SK-N-SH (cell line): ENCODE measurements at regions not wholly inside any gene's neighbourhood (a gene's known extent, or its start where the extent isn't known, plus 50 kb on each side); places are given as distances from the start of the nearest gene placed in this dataset.

Experiments used
- CTCF ChIA-PET: fragments of 300-600, 350-600 bp; formaldehyde crosslinking; extraction: SDS; loops from one replicate; lab custom pipeline; 2021; lab: Yijun Ruan, JAX
- POLR2A ChIA-PET: fragments of 350-600 bp; sonication (Branson Sonifier 250); formaldehyde crosslinking; extraction: SDS; loops from one replicate; lab custom pipeline; 2020; ENCODE audit warnings: antibody characterized with exemption, inconsistent platforms; lab: Yijun Ruan, JAX
- DNase-seq: peaks from one replicate; pipeline ENCODE4 v3.0.0; 2012
- H2AFZ ChIP-seq: fragments of 200-600 bp; sonication (generic); 2 replicates; pipeline ENCODE4 v1.8.1; 2016; ENCODE audit warnings: antibody characterized with exemption, mild to moderate bottlenecking, low read depth
- H3F3A ChIP-seq: fragments of 200-600 bp; sonication (generic); replicated peaks from 2 replicates; pipeline ENCODE3; 2016; ENCODE audit warnings: antibody characterized with exemption, mild to moderate bottlenecking; ENCODE audit not compliant: insufficient read depth
- H3K27ac ChIP-seq, 2 experiments: fragments of 200-500 bp in 1 of 2; fragments of 200-600 bp in 1 of 2; sonication (Bioruptor generic) in 1 of 2; sonication (generic), shearing (Covaris generic) in 1 of 2; 2 replicates each; pipeline versions ENCODE4 v1.5.1 to v1.6.1; 2014 to 2016; ENCODE audit warnings: low read depth in 2 of 2, inconsistent platforms in 1 of 2, low read length in 1 of 2, mild to moderate bottlenecking in 1 of 2, mixed read lengths in 1 of 2
- H3K27me3 ChIP-seq: fragments of 200-600 bp; sonication (generic), shearing (Covaris generic); 2 replicates; pipeline ENCODE4 v1.6.1; 2016; ENCODE audit warnings: mixed run types; ENCODE audit not compliant: insufficient read depth
- H3K36me3 ChIP-seq, 2 experiments: fragments of 200-500 bp in 1 of 2; fragments of 200-600 bp in 1 of 2; sonication (Bioruptor generic) in 1 of 2; sonication (generic) in 1 of 2; replicated peaks in 1 of 2; 2 replicates each; pipeline versions ENCODE3 to v1.5.1; 2014 to 2016; ENCODE audit warnings: low read length in 1 of 2, mild to moderate bottlenecking in 1 of 2; ENCODE audit not compliant: insufficient read depth in 2 of 2, control insufficient read depth in 1 of 2
- H3K4me1 ChIP-seq, 2 experiments: fragments of 200-500 bp in 1 of 2; fragments of 200-600 bp in 1 of 2; sonication (Bioruptor generic) in 1 of 2; sonication (generic), shearing (Covaris generic) in 1 of 2; 2 replicates each; pipeline versions ENCODE4 v1.5.1 to v1.6.1; 2014 to 2016; ENCODE audit warnings: low read depth in 1 of 2, low read length in 1 of 2, mixed run types in 1 of 2; ENCODE audit not compliant: insufficient read depth in 2 of 2, control insufficient read depth in 1 of 2
- H3K4me2 ChIP-seq: fragments of 200-600 bp; sonication (generic), shearing (Covaris generic); 2 replicates; pipeline ENCODE4 v1.6.1; 2017; ENCODE audit warnings: mixed run types
- H3K4me3 ChIP-seq, 2 experiments: fragments of 200-500 bp in 1 of 2; fragments of 200-600 bp in 1 of 2; sonication (Bioruptor generic) in 1 of 2; sonication (generic), shearing (Covaris generic) in 1 of 2; 2 replicates each; pipeline versions ENCODE4 v1.5.1 to v1.8.1; 2014 to 2016; ENCODE audit warnings: low read depth in 2 of 2, inconsistent platforms in 1 of 2, low read length in 1 of 2, mild to moderate bottlenecking in 1 of 2, mixed read lengths in 1 of 2, moderate library complexity in 1 of 2
- H3K79me2 ChIP-seq: fragments of 200-600 bp; sonication (generic); 2 replicates; pipeline ENCODE4 v1.8.1; 2017; ENCODE audit warnings: mild to moderate bottlenecking; ENCODE audit not compliant: insufficient read depth
- H3K9ac ChIP-seq: fragments of 200-600 bp; sonication (generic); 2 replicates; pipeline ENCODE4 v1.6.1; 2017; ENCODE audit warnings: mixed run types
- H3K9me2 ChIP-seq: fragments of 200-600 bp; sonication (generic); 2 replicates; pipeline ENCODE4 v1.6.1; 2017; ENCODE audit warnings: mixed run types
- H3K9me3 ChIP-seq: fragments of 200-600 bp; sonication (generic); 2 replicates; pipeline ENCODE4 v1.6.1; 2017; ENCODE audit warnings: mixed run types, mild to moderate bottlenecking, moderate library complexity
- H4K20me1 ChIP-seq: fragments of 200-600 bp; sonication (generic); 2 replicates; pipeline ENCODE4 v1.6.1; 2017; ENCODE audit warnings: mild to moderate bottlenecking, mixed run types; ENCODE audit not compliant: insufficient read depth
- CHD2 ChIP-seq: fragments of 150-350 bp; IDR thresholded peaks from 2 replicates; pipeline ENCODE4 v1.6.1; 2018; ENCODE audit warnings: low read length; ENCODE audit not compliant: partially characterized antibody
- ELF1 ChIP-seq: IDR thresholded peaks from 2 replicates; pipeline ENCODE4 v1.4.0; 2012
- EZH2phosphoT487 ChIP-seq: fragments of 200-600 bp; sonication (generic); IDR thresholded peaks from 2 replicates; pipeline ENCODE4 v1.6.1; 2017; ENCODE audit warnings: low read depth, mixed run types, mild to moderate bottlenecking, antibody characterized with exemption, moderate library complexity, borderline replicate concordance
- FOXM1 ChIP-seq: IDR thresholded peaks from 2 replicates; pipeline ENCODE4 v1.4.0; 2012; ENCODE audit warnings: low read depth, mild to moderate bottlenecking
- GABPA ChIP-seq: IDR thresholded peaks from 2 replicates; pipeline ENCODE4 v1.4.0; 2012; ENCODE audit warnings: low read depth, mild to moderate bottlenecking
- GATA2 ChIP-seq: sonication (generic); formaldehyde crosslinking; IDR thresholded peaks from 2 replicates; pipeline ENCODE4 v1.5.0; 2020; ENCODE audit warnings: mild to moderate bottlenecking, missing genetic modification reagents
- JUND ChIP-seq: IDR thresholded peaks from 2 replicates; pipeline ENCODE4 v1.4.0; 2012
- RAD21 ChIP-seq: IDR thresholded peaks from 2 replicates; pipeline ENCODE4 v1.6.1; 2012; ENCODE audit warnings: mild to moderate bottlenecking, low read length
- SIN3A ChIP-seq: IDR thresholded peaks from 2 replicates; pipeline ENCODE4 v1.6.1; 2012; ENCODE audit warnings: low read depth, mild to moderate bottlenecking, low read length, moderate library complexity, borderline replicate concordance
- TAF1 ChIP-seq: IDR thresholded peaks from 2 replicates; pipeline ENCODE4 v1.6.1; 2012; ENCODE audit warnings: low read depth, mild to moderate bottlenecking, low read length, moderate library complexity, borderline replicate concordance
- USF1 ChIP-seq: IDR thresholded peaks from 2 replicates; pipeline ENCODE4 v1.4.0; 2012; ENCODE audit warnings: low read depth, borderline replicate concordance
- WGBS: methylation state at CpG from one replicate; pipeline ENCODE4 v1.1.6; 2017; ENCODE audit warnings: low lambda C conversion rate; 5-methylcytosine and 5-hydroxymethylcytosine counted together
- TF ChIP-seq, protein P1 (sequence below): IDR thresholded peaks from 2 replicates; pipeline ENCODE4; 2012

DNA sequence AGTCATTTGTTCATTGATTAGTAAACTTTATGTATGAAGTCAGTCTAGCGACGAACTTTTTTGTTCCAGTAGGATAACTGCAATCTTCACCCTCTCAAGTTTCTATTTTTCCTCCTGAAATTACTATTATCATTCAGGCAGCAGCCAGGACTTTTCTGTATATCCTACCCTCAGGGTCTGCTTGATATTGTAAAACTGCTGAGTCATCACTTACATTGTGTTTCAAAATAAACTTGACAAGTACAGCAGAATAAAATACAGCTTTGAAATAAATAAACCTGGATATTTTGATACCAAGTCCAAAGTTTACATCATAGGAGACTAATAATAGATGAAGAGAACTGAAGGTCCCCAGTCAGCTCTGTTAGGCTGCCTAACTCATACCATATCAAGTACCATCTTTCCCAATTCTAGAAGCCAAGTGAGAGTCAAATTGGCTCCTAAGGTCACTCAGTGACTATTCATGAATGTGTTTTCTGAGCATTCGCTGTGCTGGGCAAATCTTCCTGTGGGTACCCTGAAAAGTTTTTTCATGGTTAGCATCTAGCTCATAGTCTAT, 234.6 kb downstream of the PARP8 start:
- no peak for DNase-seq
- 44% methylated on average over 3 of the region's 3 CpGs for WGBS
- Histone ChIP-seq H3K4me3 (no peak overlapping the region), H3K9me2 (no peaks in the 10 kb centered on the region), H3K4me2 (no peak overlapping the region), H3K27ac (no peak overlapping the region), H3K36me3 (no peaks in the 10 kb centered on the region), H3K79me2 (no peaks in the 10 kb centered on the region), H3K4me1 (no peaks in the 10 kb centered on the region), H4K20me1 (no peaks in the 10 kb centered on the region), H3F3A (no peaks in the 10 kb centered on the region), H3K27me3 (no peaks in the 10 kb centered on the region), H3K9me3 (no peaks in the 10 kb centered on the region)
- ChIA-PET CTCF (no interaction called here), POLR2A (no interaction called here)
- no peak for TF ChIP-seq EZH2phosphoT487
- no peak for TF ChIP-seq FOXM1
- TF ChIP-seq SIN3A = no peak
- no peak for TF ChIP-seq ELF1
- no peak for TF ChIP-seq CHD2
- no peak for TF ChIP-seq GABPA
- TF ChIP-seq TAF1 = no peak
- TF ChIP-seq GATA2 (CRISPR knock-in tag) = no peak
- no peak for TF ChIP-seq RAD21
- no peak for TF ChIP-seq USF1
- TF ChIP-seq, protein P1, sequence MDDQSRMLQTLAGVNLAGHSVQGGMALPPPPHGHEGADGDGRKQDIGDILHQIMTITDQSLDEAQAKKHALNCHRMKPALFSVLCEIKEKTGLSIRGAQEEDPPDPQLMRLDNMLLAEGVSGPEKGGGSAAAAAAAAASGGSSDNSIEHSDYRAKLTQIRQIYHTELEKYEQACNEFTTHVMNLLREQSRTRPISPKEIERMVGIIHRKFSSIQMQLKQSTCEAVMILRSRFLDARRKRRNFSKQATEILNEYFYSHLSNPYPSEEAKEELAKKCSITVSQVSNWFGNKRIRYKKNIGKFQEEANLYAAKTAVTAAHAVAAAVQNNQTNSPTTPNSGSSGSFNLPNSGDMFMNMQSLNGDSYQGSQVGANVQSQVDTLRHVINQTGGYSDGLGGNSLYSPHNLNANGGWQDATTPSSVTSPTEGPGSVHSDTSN = no peak
- TF ChIP-seq, all 33 proteins: peak for 0
- Histone ChIP-seq H3K9ac (no peak overlapping the region), H2AFZ (no peak overlapping the region)

- CTCF ChIA-PET = interaction anchor here (1.0 kb wide), 1 partner anchor 55 kb away, joined by 4 read pairs; no protein-coding TSS in a partner anchor
- Histone ChIP-seq H3K79me2 (no peaks in the 10 kb centered on the region), H3K27ac (no peak overlapping the region), H3K9ac (no peak overlapping the region), H3K4me2 (no peak overlapping the region), H3K4me1 (no peaks in the 10 kb centered on the region)
- TF ChIP-seq RAD21 = no peak
- TF ChIP-seq JUND = no peak
- no peak for TF ChIP-seq TAF1
- TF ChIP-seq, all 33 proteins: peak for 0
- no peaks in the 10 kb centered on the region for H3K9me2 ChIP-seq
- no peak overlapping the region for H2AFZ ChIP-seq
- WGBS = 31% methylated on average over 2 of the region's 2 CpGs
- H3K9me3 ChIP-seq = no peaks in the 10 kb centered on the region
- no peaks in the 10 kb centered on the region for H3K36me3 ChIP-seq
- H4K20me1 ChIP-seq = no peaks in the 10 kb centered on the region
- no peak overlapping the region for H3K4me3 ChIP-seq
- H3K27me3 ChIP-seq = no peaks in the 10 kb centered on the region
- no peak for DNase-seq
- POLR2A ChIA-PET = no interaction called here
- H3F3A ChIP-seq = no peaks in the 10 kb centered on the region
These were observed 237.2 kb downstream of the PARP8 start for GRCh38 chr5:50903651-50904050.
